Mammary epithelial cell (primary cell): ENCODE measurements at regions not wholly inside any gene's neighbourhood (a gene's known extent, or its start where the extent isn't known, plus 50 kb on each side); places are given as distances from the start of the nearest gene placed in this dataset.

Source experiments
- EZH2 ChIP-seq: IDR thresholded peaks from 2 replicates; pipeline ENCODE4 v1.6.1; 2012; ENCODE audit warnings: low read length, inconsistent platforms, borderline replicate concordance
- TF ChIP-seq, protein P1 (sequence below), 2 donors: IDR thresholded peaks in 1 of 2; conservative IDR thresholded peaks in 1 of 2; 2 replicates each; pipeline ENCODE4 v1.5.1; 2011 to 2012; ENCODE audit warnings: inconsistent platforms in 2 of 2, low read length in 2 of 2, mild to moderate bottlenecking in 2 of 2, control low read depth in 1 of 2, low read depth in 1 of 2; ENCODE audit not compliant: insufficient read depth in 1 of 2; ENCODE audit errors: extremely low read depth in 1 of 2

DNA sequence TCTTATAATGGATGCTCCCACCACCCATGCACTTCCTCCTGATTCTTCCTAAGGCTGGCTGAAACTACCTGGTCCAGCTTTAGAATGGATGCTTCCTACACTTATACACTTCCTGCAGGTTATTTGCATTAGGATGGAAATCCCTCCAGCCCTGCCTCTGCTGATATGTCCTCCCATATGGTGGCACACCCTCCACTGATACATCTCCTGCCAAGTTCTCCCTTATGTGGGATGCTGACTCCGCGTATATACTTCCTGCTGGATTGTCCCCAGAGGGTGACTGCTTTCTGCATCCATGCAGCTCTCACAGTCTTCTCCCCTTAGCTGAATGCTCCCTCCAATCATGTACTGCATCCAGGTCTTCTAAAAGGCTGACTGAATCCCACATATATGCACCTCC lies 254.6 kb upstream of the FAM47C start:
- TF ChIP-seq, protein P1, sequence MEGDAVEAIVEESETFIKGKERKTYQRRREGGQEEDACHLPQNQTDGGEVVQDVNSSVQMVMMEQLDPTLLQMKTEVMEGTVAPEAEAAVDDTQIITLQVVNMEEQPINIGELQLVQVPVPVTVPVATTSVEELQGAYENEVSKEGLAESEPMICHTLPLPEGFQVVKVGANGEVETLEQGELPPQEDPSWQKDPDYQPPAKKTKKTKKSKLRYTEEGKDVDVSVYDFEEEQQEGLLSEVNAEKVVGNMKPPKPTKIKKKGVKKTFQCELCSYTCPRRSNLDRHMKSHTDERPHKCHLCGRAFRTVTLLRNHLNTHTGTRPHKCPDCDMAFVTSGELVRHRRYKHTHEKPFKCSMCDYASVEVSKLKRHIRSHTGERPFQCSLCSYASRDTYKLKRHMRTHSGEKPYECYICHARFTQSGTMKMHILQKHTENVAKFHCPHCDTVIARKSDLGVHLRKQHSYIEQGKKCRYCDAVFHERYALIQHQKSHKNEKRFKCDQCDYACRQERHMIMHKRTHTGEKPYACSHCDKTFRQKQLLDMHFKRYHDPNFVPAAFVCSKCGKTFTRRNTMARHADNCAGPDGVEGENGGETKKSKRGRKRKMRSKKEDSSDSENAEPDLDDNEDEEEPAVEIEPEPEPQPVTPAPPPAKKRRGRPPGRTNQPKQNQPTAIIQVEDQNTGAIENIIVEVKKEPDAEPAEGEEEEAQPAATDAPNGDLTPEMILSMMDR (conservative IDR thresholded peaks at IDR 0.05 in 1 of 2, IDR thresholded peaks at IDR 0.05 in 1 of 2; ENCODE audit: extremely low read depth in 1 of 2, insufficient read depth in 1 of 2, low read depth in 1 of 2, low read length in 2 of 2) = no peak
- no peak for TF ChIP-seq EZH2
